ENCODE measurements at regions not wholly inside any gene's neighbourhood (a gene's known extent, or its start where the extent isn't known, plus 50 kb on each side); places are given as distances from the start of the nearest gene placed in this dataset.

DNA sequence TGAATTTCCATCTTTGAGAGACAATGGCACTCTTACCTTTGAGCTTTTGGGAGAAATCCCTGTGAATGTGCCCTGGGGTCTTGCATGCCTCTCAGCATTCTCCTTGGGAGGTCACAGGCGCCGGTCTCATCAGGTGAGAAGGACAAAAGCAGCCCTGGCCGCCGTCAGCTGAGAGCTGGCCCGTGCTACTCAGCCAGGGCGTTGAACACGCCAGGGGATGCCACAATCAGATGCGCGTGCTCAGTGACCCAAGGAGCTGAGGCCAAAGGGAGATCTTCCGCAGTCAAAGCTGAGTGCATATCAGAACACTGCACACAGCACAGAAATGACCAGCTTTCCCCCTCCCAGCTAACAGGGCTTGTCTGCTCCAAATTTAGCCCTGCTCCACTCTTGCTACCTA, 253.6 kb upstream of the NOX3 start:
- TF ChIP-seq POLR2A (IDR thresholded peaks at IDR 0.05; ENCODE audit: low read length) (no peak), GATA1 (IDR thresholded peaks at IDR 0.05; ENCODE audit: low read depth, low read length) (no peak)
